ENCODE measurements at regions not wholly inside any gene's neighbourhood (a gene's known extent, or its start where the extent isn't known, plus 50 kb on each side); places are given as distances from the start of the nearest gene placed in this dataset.

- SMC1A ChIA-PET (ENCODE audit: uncharacterized antibody, unreplicated experiment): no interaction called here
- Histone ChIP-seq H3K4me2 (ENCODE audit: control insufficient read depth, insufficient read depth) (no peak overlapping the region), H3K79me2 (ENCODE audit: control insufficient read depth, insufficient read depth, low read length) (no peaks in the 10 kb centered on the region), H3K27ac (ENCODE audit: control insufficient read depth, insufficient read depth) (no peak overlapping the region), H3K27me3 (replicated peaks in 1 of 2; ENCODE audit: control insufficient read depth in 2 of 2, insufficient read depth in 2 of 2, low read length in 1 of 2) (no peaks in the 10 kb centered on the region), H4K20me1 (ENCODE audit: control insufficient read depth, insufficient read depth) (no peaks in the 10 kb centered on the region), H3K9ac (ENCODE audit: control insufficient read depth, insufficient read depth, low read length) (no peak overlapping the region), H3K4me1 (ENCODE audit: control insufficient read depth, insufficient read depth, low read length) (no peaks in the 10 kb centered on the region; the same call in 1 of the 2 replicates), H2AFZ (ENCODE audit: control insufficient read depth, low read depth, low read length) (no peak overlapping the region), H3K36me3 (ENCODE audit: control insufficient read depth in 2 of 2, insufficient read depth in 2 of 2, low read length in 1 of 2) (no peaks in the 10 kb centered on the region), H3K9me3 (replicated peaks; ENCODE audit: control insufficient read depth, insufficient read depth, low read length) (no peaks in the 10 kb centered on the region), H3K4me3 (no peak overlapping the region)
- in situ Hi-C loops (cut with MboI): no loop called here
- FAIRE-seq: no peak
- BruUV-seq (replicated peaks): no TSS peak
- POLR2A ChIA-PET: no interaction called here
- no peak for DNase-seq (ENCODE audit: low read depth, low spot score)
- CTCF ChIA-PET: no interaction called here
- RAD21 ChIA-PET (ENCODE audit: unreplicated experiment): no interaction called here
- no peak for ATAC-seq
- WGBS (ENCODE audit: insufficient coverage, insufficient replicate concordance, low lambda C conversion rate, missing lambda C conversion rate): 49% methylated on average over 3 of the region's 3 CpGs
- TF ChIP-seq ZNF622 (IDR thresholded peaks at IDR 0.05): no peak
- TF ChIP-seq TCF3 (IDR thresholded peaks at IDR 0.05; ENCODE audit: borderline replicate concordance, insufficient read depth, low read depth, low read length): no peak
- no peak for TF ChIP-seq IRF5 (IDR thresholded peaks at IDR 0.05; ENCODE audit: borderline replicate concordance)
- TF ChIP-seq SPI1 (IDR thresholded peaks at IDR 0.05; ENCODE audit: borderline replicate concordance, insufficient read depth, low read depth, low read length): no peak
- TF ChIP-seq USF1 (IDR thresholded peaks at IDR 0.05; ENCODE audit: borderline replicate concordance, extremely low read length, insufficient read depth, low read depth, low read length): no peak
- no peak for TF ChIP-seq RELA (IDR thresholded peaks at IDR 0.05; ENCODE audit: borderline replicate concordance, partially characterized antibody)
- TF ChIP-seq LARP7 (IDR thresholded peaks at IDR 0.05): no peak
- no peak for TF ChIP-seq ZNF274 (IDR thresholded peaks at IDR 0.05; ENCODE audit: insufficient read depth, insufficient read length)
- TF ChIP-seq SMC3 (IDR thresholded peaks at IDR 0.05; ENCODE audit: borderline replicate concordance, low read length): no peak
- no peak for TF ChIP-seq MAX (IDR thresholded peaks at IDR 0.05; ENCODE audit: low read depth, low read length)
- TF ChIP-seq BCL3 (IDR thresholded peaks at IDR 0.05; ENCODE audit: borderline replicate concordance, insufficient read depth, low read depth, low read length, poor library complexity, severe bottlenecking): no peak
- TF ChIP-seq EED (IDR thresholded peaks at IDR 0.05; ENCODE audit: low read depth): no peak
- no peak for TF ChIP-seq CHD4 (IDR thresholded peaks at IDR 0.05)
- no peak for TF ChIP-seq NR2F1 (conservative IDR thresholded peaks at IDR 0.05)
- no peak for TF ChIP-seq TBL1XR1 (IDR thresholded peaks at IDR 0.05; ENCODE audit: low read depth, low read length)
- no peak for TF ChIP-seq NKRF (conservative IDR thresholded peaks at IDR 0.05)
- no peak for TF ChIP-seq SIN3A (IDR thresholded peaks at IDR 0.05; ENCODE audit: low read depth, low read length)
- no peak for TF ChIP-seq BHLHE40 (IDR thresholded peaks at IDR 0.05; ENCODE audit: borderline replicate concordance in 1 of 2, low read depth in 2 of 2, low read length in 1 of 2)
- intact Hi-C loops (cut with micrococcal nuclease; ENCODE audit: unreplicated experiment): no loop called here
Observed at GRCh38 chr10:10417671-10418070, 600.0 kb upstream of the CELF2 start.
